ENCODE measurements at regions not wholly inside any gene's neighbourhood (a gene's known extent, or its start where the extent isn't known, plus 50 kb on each side); places are given as distances from the start of the nearest gene placed in this dataset.
A peak's percentile ranks its signal among the peaks of the same experiment; 100 is the strongest.

GRCh38 chr2:101622210-101623030, 75.1 kb upstream of the MAP4K4 start:
- peak overlapping the region; percentile 67 for H3K27ac Mint-ChIP-seq
- H3K9me3 ChIP-seq (ENCODE audit: control insufficient read depth, low read length, poor library complexity, severe bottlenecking): no peaks in the 10 kb centered on the region
- H3K27me3 Mint-ChIP-seq: no peaks in the 10 kb centered on the region
- H3K4me1 Mint-ChIP-seq: peaks cover 19% of the 10 kb centered on the region
- H3K4me3 Mint-ChIP-seq: peak overlapping the region; percentile 67
- peaks cover 2% of the 10 kb centered on the region for H3K36me3 Mint-ChIP-seq (ENCODE audit: low read depth)
- DNase-seq (no peak), ATAC-seq (peak; percentile 22)

DNA sequence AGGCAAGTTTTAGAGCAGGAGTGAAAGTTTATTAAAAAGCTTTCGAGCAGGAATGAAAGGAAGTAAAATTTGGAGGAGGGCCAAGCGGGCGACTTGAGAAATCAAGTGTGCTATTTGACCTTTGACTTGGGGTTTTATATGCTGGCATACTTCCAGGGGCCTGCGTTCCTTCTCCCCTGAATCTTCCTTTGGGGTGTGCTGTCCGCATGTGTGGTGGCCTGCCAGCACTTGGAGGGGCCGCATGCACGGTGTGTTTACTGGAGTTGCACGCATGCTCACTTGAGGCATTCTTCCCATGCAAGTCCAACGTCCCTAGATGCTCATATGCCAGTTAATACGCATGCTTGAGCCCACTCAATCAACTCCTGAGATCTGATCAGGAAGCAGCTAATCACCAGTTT, 78.3 kb upstream of the MAP4K4 start:
- H3K9me3 ChIP-seq (ENCODE audit: control insufficient read depth, low read length, poor library complexity, severe bottlenecking): no peaks in the 10 kb centered on the region
- Mint-ChIP-seq H3K4me1 (peaks cover 14% of the 10 kb centered on the region), H3K27me3 (no peaks in the 10 kb centered on the region), H3K27ac (no peak overlapping the region), H3K4me3 (no peak overlapping the region), H3K36me3 (ENCODE audit: low read depth) (peaks cover 2% of the 10 kb centered on the region)
- ATAC-seq: no peak
- DNase-seq: no peak

DNA sequence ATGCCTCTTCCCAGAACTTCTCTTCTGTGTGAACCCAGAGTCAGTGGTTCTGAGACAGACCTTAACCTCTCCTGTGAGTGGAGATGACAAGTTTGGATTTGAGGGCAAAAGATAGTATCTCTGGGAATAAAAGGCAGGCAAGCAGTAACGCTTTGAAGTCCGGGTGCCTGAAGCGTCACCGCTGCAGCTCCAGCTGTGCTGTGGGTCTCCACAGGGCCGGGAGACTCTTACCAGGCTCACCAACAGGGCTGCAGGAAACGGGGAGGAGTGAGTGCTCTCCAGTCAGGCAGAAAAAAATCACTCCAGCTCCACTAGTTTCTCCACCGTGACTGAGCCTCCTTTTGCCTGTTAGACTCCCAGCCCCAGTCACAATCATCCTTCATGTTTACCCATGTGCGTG, 79.7 kb upstream of the MAP4K4 start:
- Mint-ChIP-seq H3K27ac (no peak overlapping the region), H3K4me3 (no peak overlapping the region), H3K27me3 (no peaks in the 10 kb centered on the region), H3K4me1 (peaks cover 7% of the 10 kb centered on the region), H3K36me3 (ENCODE audit: low read depth) (peaks cover 2% of the 10 kb centered on the region)
- DNase-seq (no peak), ATAC-seq (no peak)
- no peaks in the 10 kb centered on the region for H3K9me3 ChIP-seq (ENCODE audit: control insufficient read depth, low read length, poor library complexity, severe bottlenecking)

DNA sequence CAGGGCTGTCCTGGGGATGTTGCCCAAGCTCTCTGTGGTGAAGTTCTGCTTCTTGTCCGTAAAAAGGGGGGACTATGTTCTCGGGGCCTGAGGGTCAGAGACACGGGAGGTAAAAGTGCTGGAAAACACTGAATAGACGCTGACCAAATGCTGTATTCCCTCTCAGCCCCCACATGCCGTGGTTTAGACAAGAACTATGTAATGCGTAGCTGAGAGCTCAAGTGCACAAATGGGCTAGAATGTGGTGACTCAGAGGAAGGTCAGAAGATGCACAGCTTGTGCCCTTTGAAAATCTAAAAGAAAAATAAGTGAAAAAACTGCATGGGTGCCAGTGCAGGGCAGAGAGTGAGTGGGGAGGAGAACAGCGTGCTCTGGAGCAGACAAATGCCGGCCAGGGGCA, 80.3 kb upstream of the MAP4K4 start:
- no peak overlapping the region for H3K4me3 Mint-ChIP-seq
- no peak for ATAC-seq
- H3K4me1 Mint-ChIP-seq: peaks cover 4% of the 10 kb centered on the region
- H3K36me3 Mint-ChIP-seq (ENCODE audit: low read depth): peaks cover 2% of the 10 kb centered on the region
- H3K9me3 ChIP-seq (ENCODE audit: control insufficient read depth, low read length, poor library complexity, severe bottlenecking): no peaks in the 10 kb centered on the region
- H3K27ac Mint-ChIP-seq: no peak overlapping the region
- DNase-seq: no peak
- no peaks in the 10 kb centered on the region for H3K27me3 Mint-ChIP-seq

GRCh38 chr2:101614127-101614759, 83.3 kb upstream of the MAP4K4 start:
- H3K27ac Mint-ChIP-seq: no peak overlapping the region
- no peaks in the 10 kb centered on the region for H3K4me1 Mint-ChIP-seq
- no peaks in the 10 kb centered on the region for H3K9me3 ChIP-seq (ENCODE audit: control insufficient read depth, low read length, poor library complexity, severe bottlenecking)
- H3K36me3 Mint-ChIP-seq (ENCODE audit: low read depth): no peaks in the 10 kb centered on the region
- DNase-seq: no peak
- no peak overlapping the region for H3K4me3 Mint-ChIP-seq
- no peaks in the 10 kb centered on the region for H3K27me3 Mint-ChIP-seq
- ATAC-seq: no peak

DNA sequence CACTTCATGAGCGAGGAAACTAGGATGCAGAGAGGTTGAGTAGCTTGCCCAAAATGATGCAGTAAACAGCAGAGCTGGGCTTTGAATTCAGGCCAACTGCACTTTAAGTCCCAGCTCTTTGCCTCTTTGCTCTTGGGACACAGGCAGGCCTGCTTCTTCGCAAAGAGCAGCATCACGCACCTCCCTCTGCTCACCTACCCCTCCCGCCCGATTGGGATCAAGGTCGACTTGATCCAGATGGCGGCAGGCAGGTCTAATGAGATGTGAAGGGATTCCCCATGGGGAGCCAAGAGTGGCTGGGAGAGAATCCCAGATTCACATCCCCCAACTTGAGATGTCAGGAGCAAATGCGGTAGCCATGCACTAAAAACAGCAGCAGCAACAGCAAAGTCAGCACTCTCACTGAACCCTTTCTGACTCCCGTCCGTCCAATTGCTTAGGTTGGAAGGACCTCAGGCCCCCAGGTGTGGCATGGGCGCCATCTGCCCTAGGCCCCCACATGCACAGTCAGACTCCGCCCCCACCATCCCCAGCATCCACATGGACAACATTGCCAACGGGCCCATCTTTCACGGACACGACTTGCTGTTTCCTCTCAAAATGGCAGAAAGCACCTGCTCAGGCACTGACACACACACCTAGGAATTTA, 84.3 kb upstream of the MAP4K4 start:
- Mint-ChIP-seq H3K27ac (no peak overlapping the region), H3K4me1 (no peaks in the 10 kb centered on the region), H3K36me3 (ENCODE audit: low read depth) (peaks cover 1% of the 10 kb centered on the region), H3K27me3 (no peaks in the 10 kb centered on the region), H3K4me3 (no peak overlapping the region)
- H3K9me3 ChIP-seq (ENCODE audit: control insufficient read depth, low read length, poor library complexity, severe bottlenecking): no peaks in the 10 kb centered on the region
- ATAC-seq: no peak
- no peak for DNase-seq

DNA sequence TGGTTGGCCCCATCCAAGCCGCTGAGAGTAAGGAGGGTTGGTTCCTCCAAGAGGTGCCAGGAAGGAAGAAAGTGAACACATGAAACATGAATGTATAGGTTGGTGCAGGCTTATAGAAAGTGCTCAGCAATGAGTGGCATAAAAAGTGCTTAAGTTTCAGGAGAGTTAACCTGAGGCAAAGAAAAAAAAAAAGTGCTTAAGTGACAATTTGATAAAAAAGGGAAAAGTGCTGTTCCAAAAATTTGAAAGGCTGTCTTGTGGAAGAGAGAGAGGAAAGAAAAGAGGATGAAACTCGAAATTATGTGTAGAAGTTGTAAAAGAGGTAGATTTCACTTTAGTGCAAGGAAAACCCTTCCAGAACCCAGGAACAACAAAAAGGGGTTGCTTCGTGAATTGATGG, 85.5 kb upstream of the MAP4K4 start:
- Mint-ChIP-seq H3K4me1 (no peaks in the 10 kb centered on the region), H3K27ac (no peak overlapping the region), H3K4me3 (no peak overlapping the region), H3K36me3 (ENCODE audit: low read depth) (peaks cover 2% of the 10 kb centered on the region), H3K27me3 (no peaks in the 10 kb centered on the region)
- DNase-seq: no peak
- ATAC-seq: no peak
- no peaks in the 10 kb centered on the region for H3K9me3 ChIP-seq (ENCODE audit: control insufficient read depth, low read length, poor library complexity, severe bottlenecking)

- Mint-ChIP-seq H3K4me3 (no peak overlapping the region), H3K27me3 (no peaks in the 10 kb centered on the region), H3K27ac (no peak overlapping the region), H3K36me3 (ENCODE audit: low read depth) (peaks cover 2% of the 10 kb centered on the region), H3K4me1 (no peaks in the 10 kb centered on the region)
- DNase-seq: no peak
- no peaks in the 10 kb centered on the region for H3K9me3 ChIP-seq (ENCODE audit: control insufficient read depth, low read length, poor library complexity, severe bottlenecking)
- ATAC-seq: no peak
These were observed 86.7 kb upstream of the MAP4K4 start for GRCh38 chr2:101610750-101611315.

- no peak overlapping the region for H3K27ac Mint-ChIP-seq
- no peaks in the 10 kb centered on the region for H3K9me3 ChIP-seq (ENCODE audit: control insufficient read depth, low read length, poor library complexity, severe bottlenecking)
- H3K27me3 Mint-ChIP-seq: no peaks in the 10 kb centered on the region
- no peak overlapping the region for H3K4me3 Mint-ChIP-seq
- DNase-seq (no peak), ATAC-seq (no peak)
- no peaks in the 10 kb centered on the region for H3K4me1 Mint-ChIP-seq
- H3K36me3 Mint-ChIP-seq (ENCODE audit: low read depth): peaks cover 2% of the 10 kb centered on the region
These were observed 88.1 kb upstream of the MAP4K4 start for GRCh38 chr2:101609433-101609832.

DNA sequence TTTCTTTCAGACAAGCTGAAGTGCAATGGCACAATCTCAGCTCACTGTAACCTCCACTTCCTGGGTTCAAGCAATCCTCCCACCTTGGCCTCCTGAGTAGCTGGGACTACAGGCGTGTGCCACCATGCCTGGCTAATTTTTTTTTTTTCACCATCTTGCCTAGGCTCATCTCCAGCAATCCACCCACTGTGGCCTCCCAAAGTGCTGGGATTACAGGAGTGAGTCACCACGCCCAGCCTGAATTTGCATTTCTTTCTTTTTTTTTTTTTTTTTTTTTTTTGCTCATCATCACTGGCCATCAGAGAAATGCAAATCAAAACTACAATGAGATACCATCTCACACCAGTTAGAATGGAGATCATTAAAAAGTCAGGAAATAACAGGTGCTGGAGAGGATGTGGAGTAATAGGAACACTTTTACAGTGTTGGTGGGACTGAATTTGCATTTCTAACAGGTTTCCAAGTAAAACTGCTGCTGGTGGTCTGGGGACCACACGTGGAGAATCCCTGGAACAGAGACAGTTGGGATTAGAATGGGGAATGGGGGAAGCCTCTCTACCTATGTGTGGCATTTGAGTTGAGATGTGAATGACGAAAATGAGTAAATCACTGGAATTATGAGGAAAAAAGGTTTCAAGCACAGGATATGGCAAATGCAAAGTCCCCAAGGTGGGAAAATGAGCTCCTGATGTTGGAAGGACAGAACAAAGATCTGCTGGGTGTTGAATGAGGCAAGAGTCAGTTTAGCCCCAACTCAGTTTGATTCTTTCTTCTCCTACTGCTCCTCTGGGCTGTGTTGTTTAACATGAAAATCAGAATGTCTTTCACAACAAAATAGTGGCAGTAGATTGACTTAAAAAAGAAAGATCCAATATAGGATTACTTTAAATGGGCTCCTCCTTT, 88.8 kb upstream of the MAP4K4 start:
- no peaks in the 10 kb centered on the region for H3K27me3 Mint-ChIP-seq
- ATAC-seq (no peak), DNase-seq (no peak)
- peaks cover 2% of the 10 kb centered on the region for H3K36me3 Mint-ChIP-seq (ENCODE audit: low read depth)
- H3K4me1 Mint-ChIP-seq: no peaks in the 10 kb centered on the region
- no peaks in the 10 kb centered on the region for H3K9me3 ChIP-seq (ENCODE audit: control insufficient read depth, low read length, poor library complexity, severe bottlenecking)
- no peak overlapping the region for H3K4me3 Mint-ChIP-seq
- H3K27ac Mint-ChIP-seq: no peak overlapping the region

GRCh38 chr2:101597347-101597944, 100.1 kb upstream of the MAP4K4 start:
- no peaks in the 10 kb centered on the region for H3K9me3 ChIP-seq (ENCODE audit: control insufficient read depth, low read length, poor library complexity, severe bottlenecking)
- DNase-seq (no peak), ATAC-seq (no peak)
- Mint-ChIP-seq H3K4me3 (no peak overlapping the region), H3K4me1 (peaks cover 4% of the 10 kb centered on the region), H3K36me3 (ENCODE audit: low read depth) (no peaks in the 10 kb centered on the region), H3K27ac (no peak overlapping the region), H3K27me3 (no peaks in the 10 kb centered on the region)

DNA sequence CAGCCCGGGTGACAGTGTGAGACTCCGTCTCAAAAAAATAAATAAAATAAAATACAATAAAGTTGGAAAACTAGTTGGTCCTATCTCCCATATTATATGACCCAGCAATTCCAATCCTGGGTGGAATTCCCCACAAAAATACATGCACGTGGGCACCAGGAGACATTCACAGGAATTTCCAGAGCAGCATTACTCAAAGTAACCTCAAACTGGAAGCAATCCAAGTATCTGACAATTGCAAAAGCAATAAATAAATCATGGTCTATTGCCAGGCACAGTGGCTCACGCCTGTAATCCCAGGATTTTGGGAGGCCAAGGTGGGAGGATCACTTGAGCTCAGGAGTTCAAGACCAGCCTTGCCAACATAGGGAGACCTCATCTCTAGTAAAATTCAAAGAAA, 101.2 kb upstream of the MAP4K4 start:
- no peak for ATAC-seq
- H3K27ac Mint-ChIP-seq: no peak overlapping the region
- no peak overlapping the region for H3K4me3 Mint-ChIP-seq

More for the DNA sequence above, 101.2 kb upstream of the MAP4K4 start:
- DNase-seq: no peak
- no peaks in the 10 kb centered on the region for H3K9me3 ChIP-seq (ENCODE audit: control insufficient read depth, low read length, poor library complexity, severe bottlenecking)
- Mint-ChIP-seq H3K36me3 (ENCODE audit: low read depth) (no peaks in the 10 kb centered on the region), H3K27me3 (no peaks in the 10 kb centered on the region), H3K4me1 (peaks cover 4% of the 10 kb centered on the region)

Data from T-helper 17 cell (primary cell).